EL (cell line): ENCODE measurements at regions not wholly inside any gene's neighbourhood (a gene's known extent, or its start where the extent isn't known, plus 50 kb on each side); places are given as distances from the start of the nearest gene placed in this dataset.
A peak's percentile ranks its signal among the peaks of the same experiment; 100 is the strongest.

Source experiments
- DNase-seq: peaks from one replicate; pipeline ENCODE4 v3.0.0-alpha.2; 2016

GRCh38 chr12:84361651-84362551 is 550.7 kb downstream of the SLC6A15 start:
- no peak for DNase-seq

- DNase-seq: no peak
Observed at GRCh38 chr12:84357314-84357713, 555.3 kb downstream of the SLC6A15 start.

- no peak for DNase-seq
Observed at GRCh38 chr12:84356224-84356623, 556.4 kb downstream of the SLC6A15 start.

GRCh38 chr12:84355561-84355960 is 557.0 kb downstream of the SLC6A15 start:
- DNase-seq: no peak

- DNase-seq: no peak
Observed at GRCh38 chr12:84348582-84348981, 564.0 kb downstream of the SLC6A15 start.

- no peak for DNase-seq
Observed at GRCh38 chr12:84341467-84342193, 571.0 kb downstream of the SLC6A15 start.

GRCh38 chr12:84336231-84336630 is 576.4 kb downstream of the SLC6A15 start:
- no peak for DNase-seq

GRCh38 chr12:84329938-84330337 is 582.7 kb downstream of the SLC6A15 start:
- DNase-seq: no peak

GRCh38 chr12:84315926-84316325 is 596.7 kb downstream of the SLC6A15 start:
- no peak for DNase-seq

GRCh38 chr12:84313323-84313675 is 599.3 kb downstream of the SLC6A15 start:
- no peak for DNase-seq

GRCh38 chr12:84308211-84308610 is 604.4 kb downstream of the SLC6A15 start:
- no peak for DNase-seq

- no peak for DNase-seq
Observed at GRCh38 chr12:84305144-84305543, 607.5 kb downstream of the SLC6A15 start.

- no peak for DNase-seq
Observed at GRCh38 chr12:84294246-84294645, 618.4 kb downstream of the SLC6A15 start.

- DNase-seq: no peak
Observed at GRCh38 chr12:84290168-84290567, 622.4 kb downstream of the SLC6A15 start.

GRCh38 chr12:84277986-84278385 is 634.6 kb downstream of the SLC6A15 start:
- no peak for DNase-seq

- DNase-seq: no peak
Observed at GRCh38 chr12:84276215-84276614, 636.4 kb downstream of the SLC6A15 start.

GRCh38 chr12:84272324-84272723 is 640.3 kb downstream of the SLC6A15 start:
- DNase-seq: no peak

- no peak for DNase-seq
Observed at GRCh38 chr12:84270470-84271140, 642.0 kb downstream of the SLC6A15 start.

- peak; percentile 3 for DNase-seq
Observed at GRCh38 chr12:84247931-84248330, 664.7 kb downstream of the SLC6A15 start.

GRCh38 chr12:84243686-84244085 is 668.9 kb downstream of the SLC6A15 start:
- no peak for DNase-seq

- no peak for DNase-seq
Observed at GRCh38 chr12:84222841-84223240, 689.8 kb downstream of the SLC6A15 start.

GRCh38 chr12:84218406-84218805 is 694.2 kb downstream of the SLC6A15 start:
- DNase-seq: no peak

GRCh38 chr12:84201976-84202375 is 710.6 kb downstream of the SLC6A15 start:
- no peak for DNase-seq
